Stimulated activated naive CD4-positive, alpha-beta T cell (primary cell): ENCODE measurements at regions not wholly inside any gene's neighbourhood (a gene's known extent, or its start where the extent isn't known, plus 50 kb on each side); places are given as distances from the start of the nearest gene placed in this dataset.

Source experiments
- DNase-seq, 6 experiments: peaks; one replicate each; lab custom pipeline; 2025; lab: John Stamatoyannopoulos, UW

DNA sequence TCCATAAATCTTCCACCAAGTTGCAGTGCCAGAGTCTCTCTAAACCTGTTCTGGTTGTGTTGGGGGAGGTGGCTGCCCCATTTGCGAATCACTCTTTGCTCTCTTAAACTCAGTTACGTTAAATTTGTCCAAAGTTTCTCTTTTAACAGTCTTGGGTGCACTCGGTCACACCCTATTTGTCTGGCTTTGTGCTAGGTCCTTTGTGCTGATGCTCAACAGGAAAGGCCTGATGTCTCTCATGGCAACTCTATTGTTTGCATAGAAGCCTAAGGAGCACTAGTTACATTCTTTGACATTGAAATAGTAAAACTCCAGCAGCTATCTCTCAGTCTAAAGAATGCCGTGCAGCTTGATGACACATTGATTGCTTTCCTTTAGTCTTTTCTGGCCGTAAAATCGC is 105.1 kb downstream of the TRMT11 start:
- no peak for DNase-seq

GRCh38 chr6:126093108-126093507 is 106.8 kb downstream of the TRMT11 start:
- DNase-seq, result no peak

DNA sequence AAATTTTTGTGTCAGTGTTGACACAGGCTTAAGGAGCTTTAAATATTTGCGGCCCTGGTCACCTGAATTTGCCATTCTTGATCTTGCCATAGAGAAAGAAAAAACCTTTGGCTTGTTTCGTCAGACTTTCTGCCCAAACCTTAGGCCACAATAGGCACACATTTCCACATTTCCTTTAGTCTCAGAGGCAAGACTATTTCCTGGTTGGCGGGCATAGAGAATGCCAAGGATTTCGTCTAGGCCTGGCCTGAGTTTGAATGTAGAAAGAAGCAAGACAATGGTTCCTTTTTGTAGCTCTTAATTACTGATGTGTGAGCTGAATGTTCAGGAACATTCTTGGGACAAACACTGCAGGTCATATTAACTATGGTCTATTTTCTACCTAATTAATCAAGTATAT is 108.1 kb downstream of the TRMT11 start:
- DNase-seq, result no peak

- no peak for DNase-seq
These were observed 114.0 kb downstream of the TRMT11 start for GRCh38 chr6:126100386-126100785.

DNA sequence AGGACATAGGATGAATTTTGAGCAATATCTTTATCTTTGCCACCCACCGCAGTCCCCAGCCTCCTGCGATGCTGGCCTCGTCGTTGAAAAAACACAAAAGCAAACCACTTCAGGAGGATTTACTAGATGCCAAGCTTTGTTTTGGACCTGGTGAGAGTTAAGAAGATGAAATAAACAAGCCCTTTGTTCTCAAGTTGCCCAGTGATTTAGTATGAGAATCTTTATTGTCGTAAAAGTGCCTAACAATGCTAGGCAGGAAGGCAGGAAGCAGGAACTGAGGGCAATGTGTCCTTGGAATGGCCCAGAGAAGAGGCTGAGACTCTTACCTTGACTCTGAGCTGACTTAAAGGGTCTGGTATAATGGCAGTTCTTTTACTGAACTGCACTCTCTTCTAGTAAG is 116.0 kb downstream of the TRMT11 start:
- DNase-seq, result no peak

DNA sequence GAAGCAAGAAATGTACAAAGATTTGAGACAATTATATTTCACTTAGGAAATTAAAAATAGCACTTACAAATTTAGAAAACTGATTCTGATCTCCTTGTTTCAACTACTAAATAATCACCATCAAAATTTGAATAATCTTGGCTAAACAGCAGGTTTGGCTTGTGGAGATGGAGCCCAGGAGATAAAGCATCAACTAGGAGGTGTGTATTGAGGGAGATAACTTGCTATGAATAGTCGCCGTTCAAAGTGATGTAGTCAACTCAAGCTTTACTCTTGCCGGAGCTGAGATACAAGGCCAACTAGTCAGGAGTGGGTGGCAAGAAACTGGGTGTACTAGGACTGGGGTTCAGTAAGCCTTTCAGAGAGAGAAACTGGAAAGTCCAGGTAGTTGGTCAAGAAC is 117.7 kb downstream of the TRMT11 start:
- DNase-seq, result no peak

- no peak for DNase-seq
These were observed 121.3 kb downstream of the TRMT11 start for GRCh38 chr6:126107475-126108166.

DNA sequence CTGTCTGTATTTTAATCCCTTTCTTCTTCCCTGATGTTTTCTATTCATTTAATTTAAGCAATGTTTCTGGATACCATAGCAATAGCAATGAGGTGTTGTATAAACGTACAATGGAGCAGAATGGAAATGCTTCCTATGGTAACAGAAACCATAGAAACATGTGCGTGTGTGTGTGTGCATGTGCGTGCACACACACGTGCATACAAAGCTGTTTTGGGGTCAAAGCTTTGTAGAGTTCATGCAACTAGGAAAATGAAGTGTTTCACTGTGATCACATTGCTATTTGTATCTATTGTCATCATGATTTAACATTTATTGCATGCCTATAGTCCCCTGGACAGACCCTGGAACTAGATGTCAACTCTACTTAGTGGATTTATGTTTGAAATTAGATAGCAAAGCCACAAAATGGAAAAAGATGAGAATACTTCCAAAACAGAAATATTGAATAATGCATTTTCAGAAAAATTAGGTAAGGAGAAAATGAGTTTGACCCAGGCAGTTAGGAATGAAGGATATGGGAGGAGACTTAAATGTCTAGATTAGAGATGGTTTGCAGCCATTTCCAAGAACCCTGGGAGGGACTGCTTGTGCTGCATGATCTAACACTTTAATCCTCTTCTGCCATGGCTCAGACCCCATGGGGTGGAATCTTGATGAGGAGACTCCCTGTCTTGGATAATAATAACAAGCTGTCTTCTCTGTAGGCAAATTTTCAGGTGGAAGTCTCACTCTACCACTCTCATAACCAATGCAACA is 124.4 kb downstream of the TRMT11 start:
- DNase-seq, result no peak

GRCh38 chr6:126111327-126111726 is 125.0 kb downstream of the TRMT11 start:
- no peak for DNase-seq

DNA sequence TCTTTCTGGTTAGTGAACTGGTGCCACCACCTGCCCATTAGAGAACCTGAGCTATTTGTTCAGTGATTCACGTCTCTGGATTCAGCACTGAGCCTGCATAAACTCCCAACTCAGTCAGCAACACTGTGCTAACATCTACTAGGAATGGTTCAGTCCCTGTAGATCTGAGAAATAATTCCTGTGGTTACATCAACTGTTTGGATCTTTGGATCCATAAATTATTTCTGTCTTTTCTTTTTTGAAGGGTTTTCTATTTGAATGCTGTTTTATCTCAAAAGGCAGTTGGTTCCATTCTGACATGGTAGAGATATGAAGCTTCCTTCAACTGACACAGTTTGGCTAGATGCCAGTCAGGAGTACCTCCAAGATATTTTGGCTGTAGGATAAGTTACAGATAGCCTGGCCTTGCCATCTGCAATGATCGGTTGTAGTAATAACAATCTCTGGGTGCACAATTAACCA is 125.9 kb downstream of the TRMT11 start:
- DNase-seq, result no peak

GRCh38 chr6:126113261-126113660 is 126.9 kb downstream of the TRMT11 start:
- DNase-seq, result no peak

DNA sequence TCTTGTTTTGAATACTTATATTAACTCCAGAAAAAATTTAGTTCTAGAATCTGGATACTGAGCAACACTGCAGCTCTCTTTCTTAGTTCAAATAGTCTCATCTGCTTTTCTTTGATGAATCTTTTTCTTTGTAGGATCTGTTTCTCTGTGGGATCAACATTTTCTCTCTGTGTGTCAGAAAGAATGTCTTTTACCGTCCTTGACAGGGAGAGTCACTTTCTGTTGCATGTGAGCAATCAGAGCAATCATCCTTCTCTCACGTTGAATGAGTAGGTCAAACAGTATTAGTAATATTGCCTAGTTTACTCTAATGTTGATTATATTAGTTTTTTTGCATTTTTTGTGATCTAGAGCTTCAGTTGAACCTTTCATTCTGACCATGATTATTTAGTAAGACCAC is 130.9 kb downstream of the TRMT11 start:
- no peak for DNase-seq

DNA sequence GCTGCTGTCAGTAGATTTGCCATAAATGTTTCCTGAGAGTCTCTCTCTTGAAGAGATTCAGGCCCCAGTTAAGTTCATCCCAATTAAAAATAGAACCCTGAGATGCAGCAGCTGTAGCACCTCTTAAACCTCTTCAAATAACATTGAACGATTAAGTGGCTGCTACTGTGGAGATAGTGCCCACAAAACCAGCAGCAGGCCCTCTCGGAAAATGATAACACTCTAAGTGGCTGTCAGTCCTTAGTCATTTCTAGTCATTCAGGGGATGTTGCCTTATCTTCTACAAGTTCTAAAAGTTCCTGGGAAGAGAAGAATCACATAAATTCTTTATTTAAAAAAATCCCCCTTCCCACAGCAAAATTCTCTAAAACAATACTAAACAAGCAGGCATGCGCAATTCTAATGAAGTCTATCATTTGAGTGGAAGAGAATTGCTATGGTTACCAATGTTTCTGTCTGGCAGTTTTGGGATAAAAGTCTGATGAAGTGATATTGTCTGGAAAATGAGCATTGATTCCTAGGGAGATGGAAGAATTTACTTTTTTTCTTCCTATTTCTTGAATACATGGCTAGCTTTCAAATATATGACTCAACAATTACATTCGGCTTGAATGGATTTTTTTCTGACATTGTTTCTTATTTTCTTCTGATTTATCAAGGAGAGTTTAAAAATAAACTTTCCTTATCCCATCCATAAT is 131.9 kb downstream of the TRMT11 start:
- DNase-seq, result no peak

DNA sequence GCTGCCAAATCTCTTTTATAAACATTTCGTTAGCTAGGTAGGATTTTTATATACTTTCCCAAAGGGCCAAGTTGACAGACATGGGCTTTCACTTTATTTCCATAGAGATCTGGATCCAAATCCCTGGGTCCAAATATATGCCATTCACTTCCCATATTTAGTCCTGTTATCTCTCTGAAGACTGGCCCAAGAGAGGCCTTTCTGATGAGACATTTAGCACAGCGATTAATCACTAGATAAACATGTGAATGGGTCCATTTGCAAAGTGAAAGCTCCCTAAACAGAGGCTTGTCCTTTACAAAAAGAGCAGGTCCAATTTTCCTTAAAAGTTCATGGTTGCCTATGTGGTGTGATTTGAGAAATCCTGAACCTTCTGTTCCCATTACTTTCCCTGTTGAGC is 132.6 kb downstream of the TRMT11 start:
- DNase-seq, result no peak

DNA sequence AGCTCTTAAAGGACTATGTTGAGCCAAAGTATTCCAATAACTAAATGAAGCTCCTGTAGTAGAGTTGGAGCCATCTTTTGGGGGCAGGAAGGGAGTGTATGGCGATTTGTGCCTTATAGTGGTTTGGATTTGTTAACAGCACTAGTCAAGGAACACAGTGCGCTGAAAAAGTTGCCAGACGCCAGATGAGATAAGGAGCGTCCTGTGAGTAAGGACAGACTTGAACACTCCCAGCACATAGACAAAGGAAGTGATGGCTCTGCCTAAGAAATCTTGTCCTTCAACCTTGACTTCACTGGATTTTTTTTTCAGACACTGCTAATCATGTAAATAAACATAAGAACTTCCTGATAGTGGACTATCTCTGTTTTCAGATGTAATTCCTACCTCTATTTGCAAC is 136.9 kb downstream of the TRMT11 start:
- no peak for DNase-seq

DNA sequence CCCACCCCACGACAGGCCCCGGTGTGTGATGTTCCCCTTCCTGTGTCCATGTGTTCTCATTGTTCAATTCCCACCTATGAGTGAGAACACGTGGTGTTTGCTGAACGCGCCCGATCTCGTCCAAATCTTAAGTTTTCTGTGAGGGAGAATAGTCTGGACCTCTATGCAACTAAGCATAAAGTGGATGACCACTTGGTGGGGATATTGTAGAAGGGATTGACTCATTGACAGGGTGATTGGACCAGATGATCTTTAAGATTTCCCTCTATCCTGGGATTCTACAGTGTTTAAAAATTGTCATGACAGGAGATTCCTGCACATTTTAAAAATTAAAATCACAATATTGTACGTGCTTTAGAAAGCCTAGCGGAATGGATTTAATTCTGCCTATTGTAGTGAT is 141.3 kb downstream of the TRMT11 start:
- DNase-seq, result no peak

DNA sequence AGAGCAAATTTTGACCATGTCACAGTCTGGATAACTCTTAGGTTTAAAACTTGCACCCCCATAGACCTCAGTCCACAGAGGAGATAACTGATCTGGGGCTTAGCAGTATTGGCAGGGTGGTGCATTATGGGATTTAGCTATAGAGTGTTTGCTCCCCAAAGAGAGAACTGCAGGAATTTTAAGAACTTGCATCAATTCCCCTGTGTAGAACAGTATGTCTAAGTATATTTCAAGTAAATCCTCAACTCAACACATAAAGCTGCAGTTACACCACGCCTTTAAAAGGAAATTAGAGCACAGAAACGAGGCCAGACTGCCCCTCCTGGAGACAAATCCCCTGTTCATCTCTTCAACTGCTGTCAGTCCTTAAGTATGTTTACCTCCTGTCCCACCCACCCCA is 144.9 kb downstream of the TRMT11 start:
- no peak for DNase-seq

GRCh38 chr6:126133984-126134383 is 147.6 kb downstream of the TRMT11 start:
- no peak for DNase-seq

- DNase-seq, result no peak
These were observed 148.2 kb downstream of the TRMT11 start for GRCh38 chr6:126134491-126134890.

GRCh38 chr6:126140015-126140414 is 153.7 kb downstream of the TRMT11 start:
- DNase-seq, result no peak

DNA sequence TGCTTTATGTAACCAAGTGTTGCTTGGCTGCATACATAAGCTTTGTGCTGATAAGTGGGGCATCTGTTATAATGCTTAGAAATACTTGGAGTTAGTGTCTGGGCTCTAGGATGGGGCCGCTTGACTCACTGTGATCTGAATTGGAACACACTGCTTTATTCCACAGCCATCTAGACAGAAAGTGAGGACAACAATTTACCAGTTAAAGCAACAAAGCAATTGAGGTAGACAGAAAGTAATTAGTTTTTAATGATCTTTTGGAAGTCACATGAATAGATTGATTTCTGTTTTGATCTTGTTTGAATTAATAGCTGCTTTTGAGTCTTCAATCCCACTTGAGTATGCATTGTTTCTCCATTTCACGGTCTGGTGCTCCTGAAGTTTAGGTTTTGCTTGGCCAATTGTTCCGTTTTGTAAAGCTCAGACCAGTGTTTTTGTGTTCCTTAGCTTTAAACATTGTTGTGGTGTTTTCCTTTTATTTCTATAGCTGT is 157.5 kb downstream of the TRMT11 start:
- DNase-seq, result no peak

DNA sequence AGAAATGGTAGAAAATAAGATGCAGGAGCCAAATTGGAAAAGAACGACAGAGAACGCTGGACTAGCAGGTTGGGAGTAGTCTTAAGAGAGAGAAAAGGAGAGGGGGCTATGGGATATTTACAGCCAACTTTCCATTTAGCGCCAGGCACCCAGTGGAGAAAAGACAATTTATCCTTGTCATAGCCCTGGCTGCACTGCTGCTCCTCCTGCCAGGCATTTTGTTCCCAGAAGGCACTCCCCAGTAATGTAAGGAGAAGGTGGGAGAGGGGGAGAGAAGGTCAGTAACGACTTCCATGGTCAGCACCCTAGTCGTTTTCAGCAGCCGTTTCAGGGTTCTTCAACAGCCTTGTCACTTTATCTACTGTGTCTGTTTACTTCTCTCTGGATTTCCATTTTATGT is 159.0 kb downstream of the TRMT11 start:
- no peak for DNase-seq

DNA sequence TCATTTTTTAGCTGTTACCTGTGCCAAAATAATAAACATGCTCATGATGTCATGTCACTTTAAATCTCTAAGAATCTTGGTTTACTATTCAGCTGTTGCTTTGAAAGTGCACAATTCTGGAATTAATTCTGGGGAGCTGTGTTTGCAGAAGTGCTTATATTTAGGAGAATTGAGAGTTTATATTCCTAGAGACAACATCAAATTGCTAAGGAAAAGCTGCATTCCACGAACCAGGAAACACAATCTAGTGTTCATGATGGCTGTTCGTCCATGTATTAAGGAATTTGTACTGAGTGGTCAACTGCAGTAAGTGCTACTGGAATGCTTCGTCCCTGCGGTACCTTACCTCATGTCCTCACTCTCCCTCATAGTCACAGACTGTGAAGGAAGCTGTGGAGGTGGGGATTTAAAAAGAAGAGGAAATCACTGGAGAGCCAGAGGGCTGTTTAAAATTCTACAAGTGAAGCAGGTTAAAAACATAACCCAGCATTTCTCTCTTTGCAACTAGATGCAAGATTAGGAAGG is 161.0 kb downstream of the TRMT11 start:
- no peak for DNase-seq
